Adipocyte (in vitro differentiated cells): ENCODE measurements at regions not wholly inside any gene's neighbourhood (a gene's known extent, or its start where the extent isn't known, plus 50 kb on each side); places are given as distances from the start of the nearest gene placed in this dataset.

Source experiments
- DNase-seq: peaks from one replicate; pipeline ENCODE4 v3.0.0-alpha.2; 2015; ENCODE audit warnings: low read depth
- H3K27me3 ChIP-seq: replicated peaks from 2 replicates; pipeline ENCODE4 v1.7.0; 2013; ENCODE audit warnings: mild to moderate bottlenecking, low read length, moderate library complexity; ENCODE audit not compliant: control insufficient read depth, insufficient read depth
- H3K36me3 ChIP-seq: 2 replicates; pipeline ENCODE4 v1.7.0; 2013; ENCODE audit warnings: low read length, mild to moderate bottlenecking, moderate library complexity; ENCODE audit not compliant: control insufficient read depth, insufficient read depth, severe bottlenecking
- H3K4me1 ChIP-seq: 2 replicates; pipeline ENCODE4 v1.7.0; 2013; ENCODE audit warnings: mild to moderate bottlenecking, low read length, moderate library complexity; ENCODE audit not compliant: control insufficient read depth, insufficient read depth
- H3K4me3 ChIP-seq: 2 replicates; pipeline ENCODE4 v1.7.0; 2013; ENCODE audit warnings: mild to moderate bottlenecking, low read length, moderate library complexity
- H3K9ac ChIP-seq: 2 replicates; pipeline ENCODE4 v1.7.0; 2013; ENCODE audit warnings: mild to moderate bottlenecking, low read length, moderate library complexity
- H3K9me3 ChIP-seq: 2 replicates; pipeline ENCODE4 v1.7.0; 2013; ENCODE audit warnings: mild to moderate bottlenecking, low read length, moderate library complexity; ENCODE audit not compliant: control insufficient read depth

- Histone ChIP-seq H3K27me3 (no peaks in the 10 kb centered on the region), H3K9me3 (no peaks in the 10 kb centered on the region), H3K36me3 (no peaks in the 10 kb centered on the region), H3K9ac (no peak overlapping the region), H3K4me3 (no peak overlapping the region), H3K4me1 (no peaks in the 10 kb centered on the region)
- DNase-seq: no peak
Measured at GRCh38 chr2:5530011-5530696, 162.0 kb upstream of the SOX11 start.

DNA sequence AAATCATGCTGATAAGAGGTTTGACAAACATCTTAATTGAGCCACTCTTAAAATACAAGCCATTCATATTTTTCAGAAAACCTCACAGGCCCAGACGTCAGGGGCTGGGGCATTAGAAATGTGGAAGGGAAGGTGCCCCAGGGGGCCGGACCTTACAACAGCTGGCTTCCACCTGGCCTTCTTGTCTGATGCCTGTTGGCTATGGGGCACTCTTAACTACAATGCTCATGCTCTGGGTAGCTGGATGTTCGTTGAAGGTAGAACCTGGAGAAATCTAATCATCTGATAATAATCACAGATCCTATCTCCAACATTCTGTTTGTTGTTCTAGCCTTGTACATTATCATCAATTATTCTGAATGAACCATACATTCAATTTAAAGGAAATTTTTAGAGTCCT, 156.9 kb upstream of the SOX11 start:
- Histone ChIP-seq H3K4me3 (no peak overlapping the region), H3K9ac (no peak overlapping the region), H3K4me1 (no peaks in the 10 kb centered on the region), H3K36me3 (no peaks in the 10 kb centered on the region), H3K9me3 (peaks cover 4% of the 10 kb centered on the region), H3K27me3 (no peaks in the 10 kb centered on the region)
- no peak for DNase-seq

- DNase-seq: no peak
- H3K9ac ChIP-seq: no peak overlapping the region
- H3K27me3 ChIP-seq: no peaks in the 10 kb centered on the region
- H3K4me1 ChIP-seq: no peaks in the 10 kb centered on the region
- H3K9me3 ChIP-seq: peaks cover 4% of the 10 kb centered on the region
- no peaks in the 10 kb centered on the region for H3K36me3 ChIP-seq
- H3K4me3 ChIP-seq: no peak overlapping the region
Measured at GRCh38 chr2:5537180-5537688, 154.9 kb upstream of the SOX11 start.

GRCh38 chr2:5538313-5538712, 153.9 kb upstream of the SOX11 start:
- Histone ChIP-seq H3K36me3 (no peaks in the 10 kb centered on the region), H3K4me1 (no peaks in the 10 kb centered on the region), H3K27me3 (no peaks in the 10 kb centered on the region), H3K9ac (no peak overlapping the region), H3K9me3 (peaks cover 4% of the 10 kb centered on the region), H3K4me3 (no peak overlapping the region)
- DNase-seq: no peak

DNA sequence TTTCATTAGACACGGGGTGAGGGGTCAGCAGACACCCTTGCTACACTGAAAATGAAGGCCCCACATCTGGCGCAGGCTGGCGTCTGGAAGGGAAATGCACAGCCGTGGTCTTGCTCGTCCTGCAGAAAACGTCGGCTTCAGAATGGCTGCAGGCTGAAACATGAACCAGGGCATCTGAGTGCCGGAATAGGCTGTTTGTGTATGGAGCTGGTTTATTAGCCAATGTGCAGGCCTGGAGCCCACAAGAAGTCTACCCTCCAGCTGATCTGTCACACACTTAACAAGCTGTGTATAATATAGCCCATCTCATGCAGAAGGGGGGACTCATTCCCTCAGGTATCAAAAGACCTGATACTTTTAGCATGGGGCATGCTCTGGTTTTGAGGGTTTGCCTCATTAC, 153.4 kb upstream of the SOX11 start:
- Histone ChIP-seq H3K4me3 (no peak overlapping the region), H3K27me3 (no peaks in the 10 kb centered on the region), H3K9ac (no peak overlapping the region), H3K4me1 (no peaks in the 10 kb centered on the region), H3K9me3 (peaks cover 4% of the 10 kb centered on the region), H3K36me3 (no peaks in the 10 kb centered on the region)
- DNase-seq: no peak

GRCh38 chr2:5539282-5540165, 152.7 kb upstream of the SOX11 start:
- Histone ChIP-seq H3K36me3 (no peaks in the 10 kb centered on the region), H3K4me3 (no peak overlapping the region), H3K9me3 (peaks cover 12% of the 10 kb centered on the region), H3K27me3 (no peaks in the 10 kb centered on the region), H3K9ac (no peak overlapping the region), H3K4me1 (no peaks in the 10 kb centered on the region)
- no peak for DNase-seq

DNA sequence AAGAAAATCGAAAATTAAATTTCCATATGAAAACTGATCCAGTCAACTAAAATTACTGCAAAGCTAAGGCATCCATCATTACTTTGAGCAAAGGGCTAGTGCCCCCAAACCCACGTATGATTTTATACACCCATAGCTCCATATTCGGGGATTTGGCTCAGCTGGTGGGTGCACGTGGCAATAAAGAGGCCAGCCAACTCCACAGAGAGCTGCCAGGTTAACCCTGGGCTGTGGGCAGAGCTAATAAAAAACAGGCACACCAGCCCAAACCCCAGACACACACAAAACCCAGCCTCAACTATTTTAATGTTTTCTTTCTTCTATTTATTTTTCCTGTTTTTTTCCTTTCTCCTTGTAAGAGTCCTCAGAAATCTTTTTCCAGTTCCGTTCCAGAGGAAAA, 151.3 kb upstream of the SOX11 start:
- H3K36me3 ChIP-seq: no peaks in the 10 kb centered on the region

DNA sequence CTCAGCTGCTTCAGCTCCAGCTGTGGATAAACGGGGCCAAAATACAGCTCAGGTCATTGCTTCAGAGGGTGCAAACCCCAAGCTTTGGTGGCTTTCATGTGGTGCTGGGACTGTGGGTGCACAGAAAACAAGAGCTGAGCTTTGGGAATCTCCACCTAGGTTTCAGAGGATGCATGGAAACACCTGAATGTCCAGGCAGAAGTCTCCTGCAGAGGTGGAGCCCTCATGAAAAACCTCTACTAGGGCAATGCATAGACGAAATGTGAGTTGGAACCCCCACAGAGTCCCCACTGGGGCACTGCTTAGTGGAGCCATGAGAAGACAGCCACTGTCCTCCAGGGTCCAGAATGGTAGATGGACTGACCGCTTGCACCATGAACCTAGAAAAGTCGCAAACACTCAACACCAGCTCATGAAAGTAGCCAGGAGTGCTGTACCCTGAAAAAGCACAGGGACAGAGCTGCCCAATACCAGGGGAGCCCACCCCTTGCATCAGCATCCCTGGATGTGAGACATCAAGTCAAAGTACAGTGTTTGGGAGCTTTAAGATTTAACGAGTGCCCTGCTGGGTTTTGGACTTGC, 147.9 kb upstream of the SOX11 start:
- Histone ChIP-seq H3K9me3 (peaks cover 8% of the 10 kb centered on the region), H3K4me1 (no peaks in the 10 kb centered on the region), H3K4me3 (no peak overlapping the region), H3K36me3 (no peaks in the 10 kb centered on the region), H3K27me3 (no peaks in the 10 kb centered on the region), H3K9ac (no peak overlapping the region)
- DNase-seq: no peak

More for the DNA sequence above, 151.3 kb upstream of the SOX11 start:
- no peak for DNase-seq
- no peaks in the 10 kb centered on the region for H3K4me1 ChIP-seq
- H3K9me3 ChIP-seq: peaks cover 12% of the 10 kb centered on the region
- no peaks in the 10 kb centered on the region for H3K27me3 ChIP-seq
- H3K4me3 ChIP-seq: no peak overlapping the region
- no peak overlapping the region for H3K9ac ChIP-seq

DNA sequence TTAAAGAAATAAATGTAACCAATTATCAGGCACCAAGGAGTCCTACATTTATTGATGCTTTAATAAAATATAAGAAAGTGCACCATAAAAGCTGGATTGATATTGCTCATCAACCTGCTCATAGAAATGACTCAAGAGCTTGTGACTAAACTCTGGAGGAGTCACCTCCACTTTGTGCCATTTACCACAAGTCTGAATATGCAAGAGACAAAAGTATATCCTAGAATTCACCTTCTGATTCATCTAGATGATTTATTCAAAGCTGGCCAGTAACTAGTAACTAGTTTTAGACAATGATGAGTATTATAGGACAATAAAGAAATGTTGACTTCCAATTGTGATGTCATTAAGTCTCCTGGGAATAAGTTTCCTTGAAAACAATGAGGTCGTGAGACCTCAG, 146.0 kb upstream of the SOX11 start:
- Histone ChIP-seq H3K4me3 (no peak overlapping the region), H3K36me3 (no peaks in the 10 kb centered on the region), H3K9me3 (peaks cover 8% of the 10 kb centered on the region), H3K27me3 (no peaks in the 10 kb centered on the region), H3K9ac (no peak overlapping the region), H3K4me1 (no peaks in the 10 kb centered on the region)
- DNase-seq: no peak

- Histone ChIP-seq H3K27me3 (no peaks in the 10 kb centered on the region), H3K36me3 (no peaks in the 10 kb centered on the region), H3K4me3 (no peak overlapping the region), H3K9ac (no peak overlapping the region), H3K4me1 (no peaks in the 10 kb centered on the region), H3K9me3 (peaks cover 4% of the 10 kb centered on the region)
- DNase-seq: peak; percentile 67
Measured at GRCh38 chr2:5548991-5549715, 143.0 kb upstream of the SOX11 start.

GRCh38 chr2:5549771-5550170, 142.4 kb upstream of the SOX11 start:
- no peak for DNase-seq
- no peaks in the 10 kb centered on the region for H3K9me3 ChIP-seq
- no peak overlapping the region for H3K9ac ChIP-seq
- H3K36me3 ChIP-seq: no peaks in the 10 kb centered on the region
- no peaks in the 10 kb centered on the region for H3K27me3 ChIP-seq
- H3K4me1 ChIP-seq: no peaks in the 10 kb centered on the region
- H3K4me3 ChIP-seq: no peak overlapping the region
